ENCODE measurements at regions not wholly inside any gene's neighbourhood (a gene's known extent, or its start where the extent isn't known, plus 50 kb on each side); places are given as distances from the start of the nearest gene placed in this dataset.

DNA sequence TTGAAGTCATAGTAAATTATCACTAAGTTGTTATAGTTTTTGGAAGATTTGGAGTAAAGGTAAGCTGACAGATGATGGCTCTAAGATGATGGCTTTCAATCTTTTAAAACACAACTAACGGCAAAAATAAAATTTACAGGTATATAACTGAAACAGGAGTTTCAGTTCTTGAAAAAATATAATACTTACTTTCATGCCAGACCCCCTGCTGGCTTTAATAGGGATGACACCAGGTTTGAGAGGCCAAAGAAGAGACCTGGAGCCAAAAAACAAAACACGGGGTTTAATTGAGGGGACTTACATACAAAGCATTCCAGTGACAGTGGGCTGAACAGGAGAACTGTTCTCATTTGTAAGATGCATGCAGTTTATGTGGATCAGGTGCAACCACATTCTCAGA, 301.7 kb upstream of the PCSK5 start:
- TF ChIP-seq CTCF (conservative IDR thresholded peaks at IDR 0.05; ENCODE audit: low read depth, low read length): peak; percentile 16
- H3K4me3 ChIP-seq (ENCODE audit: low read length): no peak overlapping the region
- no peak for DNase-seq (ENCODE audit: low read depth)

GRCh38 chr9:75589497-75589896, 301.0 kb upstream of the PCSK5 start:
- DNase-seq (ENCODE audit: low read depth): no peak
- no peak for TF ChIP-seq CTCF (conservative IDR thresholded peaks at IDR 0.05; ENCODE audit: low read depth, low read length)

DNA sequence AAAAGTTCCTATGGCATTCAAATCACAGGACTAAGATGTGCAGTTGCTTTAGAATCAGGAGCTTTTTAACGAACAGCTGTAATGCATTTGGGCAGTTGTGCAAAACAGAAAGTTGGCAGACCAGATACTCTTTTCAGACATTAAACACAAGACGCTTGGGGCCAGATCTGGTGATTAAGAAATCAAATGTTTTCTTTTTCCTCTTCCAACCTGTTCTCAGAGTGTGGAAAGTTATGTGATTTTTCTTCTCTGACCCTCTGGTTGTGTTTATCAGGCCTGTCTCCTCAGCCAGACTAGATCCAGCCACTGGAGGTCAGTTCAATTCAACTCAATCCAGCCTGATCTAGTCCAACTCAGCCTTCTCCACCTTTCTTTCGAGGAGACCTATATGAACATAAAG, 298.5 kb upstream of the PCSK5 start:
- H3K4me3 ChIP-seq (ENCODE audit: low read length): no peak overlapping the region
- no peak for TF ChIP-seq CTCF (conservative IDR thresholded peaks at IDR 0.05; ENCODE audit: low read depth, low read length)
- DNase-seq (ENCODE audit: low read depth): no peak

More at GRCh38 chr9:75589497-75589896, 301.0 kb upstream of the PCSK5 start:
- H3K4me3 ChIP-seq (ENCODE audit: low read length): no peak overlapping the region

GRCh38 chr9:75592586-75592985, 297.9 kb upstream of the PCSK5 start:
- H3K4me3 ChIP-seq (ENCODE audit: low read length): no peak overlapping the region
- no peak for TF ChIP-seq CTCF (conservative IDR thresholded peaks at IDR 0.05; ENCODE audit: low read depth, low read length)
- no peak for DNase-seq (ENCODE audit: low read depth)

- no peak for DNase-seq (ENCODE audit: low read depth)
- TF ChIP-seq CTCF (conservative IDR thresholded peaks at IDR 0.05; ENCODE audit: low read depth, low read length): no peak
- H3K4me3 ChIP-seq (ENCODE audit: low read length): no peak overlapping the region
These were observed 296.6 kb upstream of the PCSK5 start for GRCh38 chr9:75593920-75594319.

- no peak overlapping the region for H3K4me3 ChIP-seq (ENCODE audit: low read length)
- no peak for TF ChIP-seq CTCF (conservative IDR thresholded peaks at IDR 0.05; ENCODE audit: low read depth, low read length)
- no peak for DNase-seq (ENCODE audit: low read depth)
These were observed 291.3 kb upstream of the PCSK5 start for GRCh38 chr9:75599126-75599525.

DNA sequence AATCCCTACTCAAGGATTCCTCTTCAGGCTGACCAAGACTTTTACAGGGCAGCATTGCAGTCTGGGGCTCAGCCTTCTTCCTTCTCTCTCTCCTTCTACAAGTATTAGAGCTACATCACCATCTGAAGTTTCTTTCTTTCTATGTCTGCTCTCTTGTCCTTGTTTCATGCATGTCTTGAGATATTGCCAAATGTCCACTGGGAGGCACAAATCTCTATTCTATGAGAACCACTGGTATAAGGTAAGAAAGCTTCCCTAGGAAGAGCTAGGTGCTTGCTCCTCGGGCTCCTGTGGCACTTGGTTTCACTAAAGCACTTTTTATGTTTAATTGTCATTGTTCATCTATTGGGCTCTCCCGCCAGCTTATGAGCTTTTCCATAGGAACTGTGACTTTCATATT, 289.2 kb upstream of the PCSK5 start:
- no peak for DNase-seq (ENCODE audit: low read depth)
- no peak overlapping the region for H3K4me3 ChIP-seq (ENCODE audit: low read length)
- TF ChIP-seq CTCF (conservative IDR thresholded peaks at IDR 0.05; ENCODE audit: low read depth, low read length): no peak
